WTC11 (cell line): ENCODE measurements at regions not wholly inside any gene's neighbourhood (a gene's known extent, or its start where the extent isn't known, plus 50 kb on each side); places are given as distances from the start of the nearest gene placed in this dataset.

ENCODE experiments used
- ATAC-seq: fragments of 200-7000 bp; cut with Tn5 transposase; 2 replicates; pipeline ENCODE4 v1.10.0; 2021; ENCODE audit warnings: mild to moderate bottlenecking, moderate library complexity
- CTCF ChIA-PET: fragments of 300-600 bp; sonication (Branson Sonifier 250); formaldehyde crosslinking; loops from one replicate; lab custom pipeline; 2021; ENCODE audit warnings: antibody characterized with exemption; lab: Charles Lee
- POLR2A ChIA-PET: fragments of 350-600 bp; sonication (Branson Sonifier 250); formaldehyde crosslinking; loops from one replicate; lab custom pipeline; 2021; ENCODE audit warnings: antibody characterized with exemption; lab: Charles Lee
- DNase-seq: peaks from one replicate; pipeline ENCODE4 v3.0.0; 2021; ENCODE audit warnings: low spot score
- H3K27ac Mint-ChIP-seq: 2 replicates; pipeline ENCODE4 v1.8.0; 2021; ENCODE audit warnings: mixed read lengths
- H3K27me3 Mint-ChIP-seq: 2 replicates; pipeline ENCODE4 v1.8.0; 2021; ENCODE audit warnings: low read depth, mild to moderate bottlenecking, moderate library complexity, mixed read lengths
- H3K36me3 Mint-ChIP-seq: 2 replicates; pipeline ENCODE4 v1.8.0; 2021; ENCODE audit warnings: mixed read lengths
- H3K4me1 Mint-ChIP-seq: 2 replicates; pipeline ENCODE4 v1.8.0; 2022; ENCODE audit warnings: mixed read lengths
- H3K4me3 Mint-ChIP-seq: 2 replicates; pipeline ENCODE4 v1.8.0; 2021; ENCODE audit warnings: mild to moderate bottlenecking, moderate library complexity, mixed read lengths
- H3K9me3 Mint-ChIP-seq: 2 replicates; pipeline ENCODE4 v1.8.0; 2021; ENCODE audit warnings: mixed read lengths
- ATF1 ChIP-seq: sonication (generic); formaldehyde crosslinking; IDR thresholded peaks from 2 replicates; pipeline ENCODE4 v1.8.1; 2023; ENCODE audit warnings: mild to moderate bottlenecking, moderate library complexity, missing genetic modification reagents
- CREB1 ChIP-seq: sonication (generic); formaldehyde crosslinking; IDR thresholded peaks from 2 replicates; pipeline ENCODE4 v1.8.0; 2023; ENCODE audit warnings: mild to moderate bottlenecking, missing genetic modification reagents
- FOXJ3 ChIP-seq: sonication (generic); formaldehyde crosslinking; IDR thresholded peaks from 2 replicates; pipeline ENCODE4 v1.9.0; 2021; ENCODE audit warnings: missing genetic modification reagents, mild to moderate bottlenecking, borderline replicate concordance
- FOXK1 ChIP-seq: sonication (generic); formaldehyde crosslinking; IDR thresholded peaks from 2 replicates; pipeline ENCODE4 v1.8.0; 2022; ENCODE audit warnings: mild to moderate bottlenecking, moderate library complexity, missing genetic modification reagents
- FOXP1 ChIP-seq: sonication (generic); formaldehyde crosslinking; IDR thresholded peaks from 2 replicates; pipeline ENCODE4 v1.8.0; 2022; ENCODE audit warnings: missing genetic modification reagents, mild to moderate bottlenecking, moderate library complexity, borderline replicate concordance
- GRHL2 ChIP-seq: fragments of 250-450 bp; sonication (Bioruptor Pico); IDR thresholded peaks from 2 replicates; pipeline ENCODE4 v1.8.0; 2022; ENCODE audit warnings: mild to moderate bottlenecking, moderate library complexity; ENCODE audit not compliant: insufficient replicate concordance, severe bottlenecking
- MYBL2 ChIP-seq: sonication (generic); formaldehyde crosslinking; IDR thresholded peaks from 2 replicates; pipeline ENCODE4 v1.8.1; 2023; ENCODE audit warnings: mild to moderate bottlenecking, moderate library complexity, missing genetic modification reagents
- NFYB ChIP-seq: sonication (generic); formaldehyde crosslinking; conservative IDR thresholded peaks from 2 replicates; pipeline ENCODE4 v1.8.0; 2022; ENCODE audit warnings: low read depth, missing genetic modification reagents
- SMAD3 ChIP-seq: sonication (generic); formaldehyde crosslinking; IDR thresholded peaks from 2 replicates; pipeline ENCODE4 v1.8.0; 2022; ENCODE audit warnings: missing genetic modification reagents, mild to moderate bottlenecking, borderline replicate concordance
- ZBTB21 ChIP-seq: sonication (generic); formaldehyde crosslinking; IDR thresholded peaks from 2 replicates; pipeline ENCODE4 v1.8.1; 2023; ENCODE audit warnings: mild to moderate bottlenecking, missing genetic modification reagents, borderline replicate concordance
- ZNF138 ChIP-seq: sonication (generic); formaldehyde crosslinking; conservative IDR thresholded peaks from 2 replicates; pipeline ENCODE4 v1.8.1; 2022; ENCODE audit warnings: mild to moderate bottlenecking, moderate library complexity, missing genetic modification reagents
- ZNF219 ChIP-seq: sonication (generic); formaldehyde crosslinking; IDR thresholded peaks from 2 replicates; pipeline ENCODE4 v1.8.0; 2023; ENCODE audit warnings: missing genetic modification reagents, mild to moderate bottlenecking, borderline replicate concordance
- ZNF263 ChIP-seq: sonication (generic); formaldehyde crosslinking; IDR thresholded peaks from 2 replicates; pipeline ENCODE4 v1.8.1; 2022; ENCODE audit warnings: low read depth, mild to moderate bottlenecking, moderate library complexity, missing genetic modification reagents
- ZNF317 ChIP-seq: sonication (generic); formaldehyde crosslinking; IDR thresholded peaks from 2 replicates; pipeline ENCODE4 v1.8.1; 2023; ENCODE audit warnings: low read depth, mild to moderate bottlenecking, moderate library complexity, missing genetic modification reagents, borderline replicate concordance
- TF ChIP-seq, protein P1 (sequence below): sonication (generic); formaldehyde crosslinking; IDR thresholded peaks from 2 replicates; pipeline ENCODE4 v1.8.0; 2022; ENCODE audit warnings: missing genetic modification reagents
- TF ChIP-seq, protein P2 (sequence below): fragments of 250-450 bp; sonication (Bioruptor Pico); IDR thresholded peaks from 2 replicates; pipeline ENCODE4 v1.8.0; 2021; ENCODE audit warnings: mild to moderate bottlenecking
- TF ChIP-seq, protein P3 (sequence below): sonication (generic); formaldehyde crosslinking; IDR thresholded peaks from 2 replicates; pipeline ENCODE4 v1.8.1; 2022; ENCODE audit warnings: mild to moderate bottlenecking, missing genetic modification reagents, moderate library complexity, borderline replicate concordance
- TF ChIP-seq, protein P4 (sequence below): sonication (generic); formaldehyde crosslinking; conservative IDR thresholded peaks from 2 replicates; pipeline ENCODE4 v1.8.1; 2023; ENCODE audit warnings: mild to moderate bottlenecking, low read depth, missing genetic modification reagents, moderate library complexity
- TF ChIP-seq, protein P5 (sequence below): sonication (generic); formaldehyde crosslinking; conservative IDR thresholded peaks from 2 replicates; pipeline ENCODE4 v1.8.1; 2022; ENCODE audit warnings: mild to moderate bottlenecking, missing genetic modification reagents
- TF ChIP-seq, protein P6 (sequence below): sonication (generic); formaldehyde crosslinking; IDR thresholded peaks from 2 replicates; pipeline ENCODE4 v1.8.1; 2023; ENCODE audit warnings: mild to moderate bottlenecking, missing genetic modification reagents
- TF ChIP-seq, protein P7 (sequence below): sonication (generic); formaldehyde crosslinking; IDR thresholded peaks from 2 replicates; pipeline ENCODE4 v1.8.1; 2022; ENCODE audit warnings: mild to moderate bottlenecking, moderate library complexity, missing genetic modification reagents
- TF ChIP-seq, protein P8 (sequence below): sonication (generic); formaldehyde crosslinking; IDR thresholded peaks from 2 replicates; pipeline ENCODE4 v1.8.0; 2022; ENCODE audit warnings: mild to moderate bottlenecking, missing genetic modification reagents

DNA sequence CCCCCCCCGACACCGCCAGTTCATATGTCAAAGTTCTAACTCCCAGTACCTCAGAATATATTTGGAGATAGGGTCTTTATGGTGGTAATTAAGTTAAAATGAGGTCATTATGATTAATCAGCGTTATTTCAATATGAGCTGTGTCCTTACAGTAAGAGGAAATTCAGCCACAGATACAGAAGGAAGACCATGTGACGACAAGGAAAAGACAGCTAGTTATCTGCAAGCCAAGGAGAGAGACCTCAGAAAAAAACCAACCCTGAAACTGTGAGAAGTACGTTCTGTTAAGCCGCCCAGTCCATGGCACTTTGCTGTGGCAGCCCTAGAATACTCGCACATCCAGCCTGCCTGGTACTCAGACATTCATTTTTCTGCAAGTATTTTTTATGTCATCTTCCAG, 62.3 kb upstream of the ARL8B start (continued):
- TF ChIP-seq, protein P1, sequence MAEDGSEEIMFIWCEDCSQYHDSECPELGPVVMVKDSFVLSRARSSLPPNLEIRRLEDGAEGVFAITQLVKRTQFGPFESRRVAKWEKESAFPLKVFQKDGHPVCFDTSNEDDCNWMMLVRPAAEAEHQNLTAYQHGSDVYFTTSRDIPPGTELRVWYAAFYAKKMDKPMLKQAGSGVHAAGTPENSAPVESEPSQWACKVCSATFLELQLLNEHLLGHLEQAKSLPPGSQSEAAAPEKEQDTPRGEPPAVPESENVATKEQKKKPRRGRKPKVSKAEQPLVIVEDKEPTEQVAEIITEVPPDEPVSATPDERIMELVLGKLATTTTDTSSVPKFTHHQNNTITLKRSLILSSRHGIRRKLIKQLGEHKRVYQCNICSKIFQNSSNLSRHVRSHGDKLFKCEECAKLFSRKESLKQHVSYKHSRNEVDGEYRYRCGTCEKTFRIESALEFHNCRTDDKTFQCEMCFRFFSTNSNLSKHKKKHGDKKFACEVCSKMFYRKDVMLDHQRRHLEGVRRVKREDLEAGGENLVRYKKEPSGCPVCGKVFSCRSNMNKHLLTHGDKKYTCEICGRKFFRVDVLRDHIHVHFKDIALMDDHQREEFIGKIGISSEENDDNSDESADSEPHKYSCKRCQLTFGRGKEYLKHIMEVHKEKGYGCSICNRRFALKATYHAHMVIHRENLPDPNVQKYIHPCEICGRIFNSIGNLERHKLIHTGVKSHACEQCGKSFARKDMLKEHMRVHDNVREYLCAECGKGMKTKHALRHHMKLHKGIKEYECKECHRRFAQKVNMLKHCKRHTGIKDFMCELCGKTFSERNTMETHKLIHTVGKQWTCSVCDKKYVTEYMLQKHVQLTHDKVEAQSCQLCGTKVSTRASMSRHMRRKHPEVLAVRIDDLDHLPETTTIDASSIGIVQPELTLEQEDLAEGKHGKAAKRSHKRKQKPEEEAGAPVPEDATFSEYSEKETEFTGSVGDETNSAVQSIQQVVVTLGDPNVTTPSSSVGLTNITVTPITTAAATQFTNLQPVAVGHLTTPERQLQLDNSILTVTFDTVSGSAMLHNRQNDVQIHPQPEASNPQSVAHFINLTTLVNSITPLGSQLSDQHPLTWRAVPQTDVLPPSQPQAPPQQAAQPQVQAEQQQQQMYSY (CRISPR knock-in tag) = no peak
- TF ChIP-seq MYBL2 = no peak
- TF ChIP-seq CREB1 (CRISPR knock-in tag) = no peak
- TF ChIP-seq, protein P2, sequence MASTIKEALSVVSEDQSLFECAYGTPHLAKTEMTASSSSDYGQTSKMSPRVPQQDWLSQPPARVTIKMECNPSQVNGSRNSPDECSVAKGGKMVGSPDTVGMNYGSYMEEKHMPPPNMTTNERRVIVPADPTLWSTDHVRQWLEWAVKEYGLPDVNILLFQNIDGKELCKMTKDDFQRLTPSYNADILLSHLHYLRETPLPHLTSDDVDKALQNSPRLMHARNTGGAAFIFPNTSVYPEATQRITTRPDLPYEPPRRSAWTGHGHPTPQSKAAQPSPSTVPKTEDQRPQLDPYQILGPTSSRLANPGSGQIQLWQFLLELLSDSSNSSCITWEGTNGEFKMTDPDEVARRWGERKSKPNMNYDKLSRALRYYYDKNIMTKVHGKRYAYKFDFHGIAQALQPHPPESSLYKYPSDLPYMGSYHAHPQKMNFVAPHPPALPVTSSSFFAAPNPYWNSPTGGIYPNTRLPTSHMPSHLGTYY (CRISPR knock-in tag) = no peak
- no peak for TF ChIP-seq ZNF263
- TF ChIP-seq, protein P3, sequence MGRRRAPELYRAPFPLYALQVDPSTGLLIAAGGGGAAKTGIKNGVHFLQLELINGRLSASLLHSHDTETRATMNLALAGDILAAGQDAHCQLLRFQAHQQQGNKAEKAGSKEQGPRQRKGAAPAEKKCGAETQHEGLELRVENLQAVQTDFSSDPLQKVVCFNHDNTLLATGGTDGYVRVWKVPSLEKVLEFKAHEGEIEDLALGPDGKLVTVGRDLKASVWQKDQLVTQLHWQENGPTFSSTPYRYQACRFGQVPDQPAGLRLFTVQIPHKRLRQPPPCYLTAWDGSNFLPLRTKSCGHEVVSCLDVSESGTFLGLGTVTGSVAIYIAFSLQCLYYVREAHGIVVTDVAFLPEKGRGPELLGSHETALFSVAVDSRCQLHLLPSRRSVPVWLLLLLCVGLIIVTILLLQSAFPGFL = no peak

DNA sequence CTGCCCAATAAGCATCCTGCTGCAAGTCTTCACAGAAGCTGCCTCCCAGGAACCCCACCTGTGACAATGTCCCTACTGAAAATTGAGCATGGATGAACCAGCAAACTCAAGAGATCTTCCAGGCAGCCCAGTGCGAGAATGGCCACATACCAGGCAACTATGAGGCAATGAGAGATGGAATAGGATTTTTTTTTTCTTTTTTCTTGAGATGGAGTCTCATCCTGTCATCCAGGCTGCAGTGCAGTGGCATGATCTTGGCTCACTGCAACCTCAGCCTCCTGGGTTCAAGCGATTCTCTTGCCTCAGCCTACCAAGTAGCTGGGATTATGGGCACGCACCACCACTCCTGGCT, 60.9 kb upstream of the ARL8B start:
- no peak for DNase-seq
- Mint-ChIP-seq H3K4me1 (no peaks in the 10 kb centered on the region), H3K36me3 (no peaks in the 10 kb centered on the region), H3K4me3 (no peak overlapping the region), H3K9me3 (no peaks in the 10 kb centered on the region), H3K27ac (no peak overlapping the region), H3K27me3 (no peaks in the 10 kb centered on the region)
- ChIA-PET CTCF (no interaction called here), POLR2A (no interaction called here)
- TF ChIP-seq FOXK1 (no peak), NFYB (no peak), ZNF219 (CRISPR knock-in tag) (no peak), ZBTB21 (CRISPR knock-in tag) (no peak), SMAD3 (CRISPR knock-in tag) (no peak), FOXJ3 (no peak), GRHL2 (CRISPR knock-in tag) (no peak), ZNF138 (CRISPR knock-in tag) (no peak), ZNF317 (CRISPR knock-in tag) (no peak), ATF1 (CRISPR knock-in tag) (no peak), FOXP1 (CRISPR knock-in tag) (no peak)
- TF ChIP-seq, protein P4, sequence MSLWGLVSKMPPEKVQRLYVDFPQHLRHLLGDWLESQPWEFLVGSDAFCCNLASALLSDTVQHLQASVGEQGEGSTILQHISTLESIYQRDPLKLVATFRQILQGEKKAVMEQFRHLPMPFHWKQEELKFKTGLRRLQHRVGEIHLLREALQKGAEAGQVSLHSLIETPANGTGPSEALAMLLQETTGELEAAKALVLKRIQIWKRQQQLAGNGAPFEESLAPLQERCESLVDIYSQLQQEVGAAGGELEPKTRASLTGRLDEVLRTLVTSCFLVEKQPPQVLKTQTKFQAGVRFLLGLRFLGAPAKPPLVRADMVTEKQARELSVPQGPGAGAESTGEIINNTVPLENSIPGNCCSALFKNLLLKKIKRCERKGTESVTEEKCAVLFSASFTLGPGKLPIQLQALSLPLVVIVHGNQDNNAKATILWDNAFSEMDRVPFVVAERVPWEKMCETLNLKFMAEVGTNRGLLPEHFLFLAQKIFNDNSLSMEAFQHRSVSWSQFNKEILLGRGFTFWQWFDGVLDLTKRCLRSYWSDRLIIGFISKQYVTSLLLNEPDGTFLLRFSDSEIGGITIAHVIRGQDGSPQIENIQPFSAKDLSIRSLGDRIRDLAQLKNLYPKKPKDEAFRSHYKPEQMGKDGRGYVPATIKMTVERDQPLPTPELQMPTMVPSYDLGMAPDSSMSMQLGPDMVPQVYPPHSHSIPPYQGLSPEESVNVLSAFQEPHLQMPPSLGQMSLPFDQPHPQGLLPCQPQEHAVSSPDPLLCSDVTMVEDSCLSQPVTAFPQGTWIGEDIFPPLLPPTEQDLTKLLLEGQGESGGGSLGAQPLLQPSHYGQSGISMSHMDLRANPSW = no peak
- TF ChIP-seq, protein P5, sequence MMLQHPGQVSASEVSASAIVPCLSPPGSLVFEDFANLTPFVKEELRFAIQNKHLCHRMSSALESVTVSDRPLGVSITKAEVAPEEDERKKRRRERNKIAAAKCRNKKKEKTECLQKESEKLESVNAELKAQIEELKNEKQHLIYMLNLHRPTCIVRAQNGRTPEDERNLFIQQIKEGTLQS (CRISPR knock-in tag) = no peak
- TF ChIP-seq, protein P6, sequence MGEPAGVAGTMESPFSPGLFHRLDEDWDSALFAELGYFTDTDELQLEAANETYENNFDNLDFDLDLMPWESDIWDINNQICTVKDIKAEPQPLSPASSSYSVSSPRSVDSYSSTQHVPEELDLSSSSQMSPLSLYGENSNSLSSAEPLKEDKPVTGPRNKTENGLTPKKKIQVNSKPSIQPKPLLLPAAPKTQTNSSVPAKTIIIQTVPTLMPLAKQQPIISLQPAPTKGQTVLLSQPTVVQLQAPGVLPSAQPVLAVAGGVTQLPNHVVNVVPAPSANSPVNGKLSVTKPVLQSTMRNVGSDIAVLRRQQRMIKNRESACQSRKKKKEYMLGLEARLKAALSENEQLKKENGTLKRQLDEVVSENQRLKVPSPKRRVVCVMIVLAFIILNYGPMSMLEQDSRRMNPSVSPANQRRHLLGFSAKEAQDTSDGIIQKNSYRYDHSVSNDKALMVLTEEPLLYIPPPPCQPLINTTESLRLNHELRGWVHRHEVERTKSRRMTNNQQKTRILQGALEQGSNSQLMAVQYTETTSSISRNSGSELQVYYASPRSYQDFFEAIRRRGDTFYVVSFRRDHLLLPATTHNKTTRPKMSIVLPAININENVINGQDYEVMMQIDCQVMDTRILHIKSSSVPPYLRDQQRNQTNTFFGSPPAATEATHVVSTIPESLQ (CRISPR knock-in tag) = no peak
- TF ChIP-seq, protein P7, sequence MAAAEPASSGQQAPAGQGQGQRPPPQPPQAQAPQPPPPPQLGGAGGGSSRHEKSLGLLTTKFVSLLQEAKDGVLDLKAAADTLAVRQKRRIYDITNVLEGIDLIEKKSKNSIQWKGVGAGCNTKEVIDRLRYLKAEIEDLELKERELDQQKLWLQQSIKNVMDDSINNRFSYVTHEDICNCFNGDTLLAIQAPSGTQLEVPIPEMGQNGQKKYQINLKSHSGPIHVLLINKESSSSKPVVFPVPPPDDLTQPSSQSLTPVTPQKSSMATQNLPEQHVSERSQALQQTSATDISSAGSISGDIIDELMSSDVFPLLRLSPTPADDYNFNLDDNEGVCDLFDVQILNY (CRISPR knock-in tag) = no peak
- TF ChIP-seq, protein P8, sequence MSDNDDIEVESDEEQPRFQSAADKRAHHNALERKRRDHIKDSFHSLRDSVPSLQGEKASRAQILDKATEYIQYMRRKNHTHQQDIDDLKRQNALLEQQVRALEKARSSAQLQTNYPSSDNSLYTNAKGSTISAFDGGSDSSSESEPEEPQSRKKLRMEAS = no peak
- no peak for ATAC-seq
